Ureter (tissue), 1 donor: ENCODE measurements at regions not wholly inside any gene's neighbourhood (a gene's known extent, or its start where the extent isn't known, plus 50 kb on each side); places are given as distances from the start of the nearest gene placed in this dataset.

Experiments
- DNase-seq: peaks from one replicate; pipeline ENCODE4 v3.0.0-alpha.2; 2020; ENCODE audit warnings: low spot score
- donor health status: DM: yes; HTN: yes; CAD: no.

DNA sequence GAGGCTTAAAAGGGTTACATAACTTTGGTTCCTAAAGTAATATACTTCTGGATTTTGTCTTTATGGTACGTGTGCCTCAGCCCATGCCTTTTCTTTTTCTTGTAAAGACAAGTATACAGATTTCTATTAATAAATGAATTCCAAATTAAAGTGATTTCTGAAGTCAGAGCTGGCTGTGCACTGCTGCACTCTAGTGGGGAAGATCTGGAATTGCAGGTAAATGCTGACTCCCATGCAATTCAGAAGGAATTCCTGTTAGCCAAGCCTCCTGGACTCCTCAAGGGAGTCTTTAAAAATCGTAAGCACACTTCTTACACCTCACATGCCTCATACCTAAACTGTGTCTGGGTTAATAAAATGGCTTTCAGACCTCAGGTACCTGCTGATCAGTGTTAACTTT lies 118.4 kb upstream of the SLC7A1 start:
- no peak for DNase-seq

- no peak for DNase-seq
Measured at GRCh38 chr13:29711776-29712175, 116.3 kb upstream of the SLC7A1 start.

- DNase-seq = no peak
Measured at GRCh38 chr13:29710511-29710910, 115.0 kb upstream of the SLC7A1 start.

- DNase-seq = no peak
Measured at GRCh38 chr13:29709407-29710069, 114.0 kb upstream of the SLC7A1 start.

- no peak for DNase-seq
Measured at GRCh38 chr13:29707876-29708543, 112.5 kb upstream of the SLC7A1 start.

DNA sequence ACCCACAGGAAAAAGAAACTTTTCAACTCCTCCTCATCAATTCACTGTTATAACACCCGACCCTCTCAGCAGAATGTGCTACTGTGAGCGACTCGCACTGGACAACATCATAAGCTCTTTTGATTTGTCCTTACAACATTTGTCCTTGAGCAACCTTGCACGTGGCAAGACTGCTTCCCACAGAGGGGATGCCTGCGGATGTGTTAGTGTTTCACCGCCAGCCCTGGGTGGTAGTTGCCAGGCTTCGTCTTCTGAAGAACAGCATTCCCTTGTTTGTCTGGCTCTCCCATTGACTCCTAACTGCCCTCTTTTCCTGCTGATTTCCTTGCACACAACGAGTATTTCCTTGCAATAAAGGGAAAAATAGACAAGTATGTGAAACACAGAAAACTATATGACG lies 111.4 kb upstream of the SLC7A1 start:
- no peak for DNase-seq

DNA sequence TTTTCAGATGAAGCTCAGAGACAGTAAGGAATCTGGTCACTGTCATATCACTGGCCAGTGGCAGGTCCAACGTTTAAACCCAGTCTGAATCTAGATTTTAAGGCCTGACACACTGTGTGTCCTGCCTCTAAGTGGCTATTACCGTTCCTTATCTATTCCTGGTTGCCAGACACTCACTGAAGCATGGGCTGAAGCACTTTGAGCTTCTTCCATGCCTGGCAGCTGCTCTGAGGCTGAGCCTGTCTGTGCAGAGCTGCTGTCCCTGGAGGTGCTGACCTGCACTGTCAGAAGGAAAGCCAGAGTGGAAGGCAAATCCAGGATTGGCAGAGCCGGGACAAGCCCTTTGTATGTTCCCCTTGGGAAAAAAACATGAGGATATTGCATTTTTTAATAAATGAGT lies 109.2 kb upstream of the SLC7A1 start:
- no peak for DNase-seq

DNA sequence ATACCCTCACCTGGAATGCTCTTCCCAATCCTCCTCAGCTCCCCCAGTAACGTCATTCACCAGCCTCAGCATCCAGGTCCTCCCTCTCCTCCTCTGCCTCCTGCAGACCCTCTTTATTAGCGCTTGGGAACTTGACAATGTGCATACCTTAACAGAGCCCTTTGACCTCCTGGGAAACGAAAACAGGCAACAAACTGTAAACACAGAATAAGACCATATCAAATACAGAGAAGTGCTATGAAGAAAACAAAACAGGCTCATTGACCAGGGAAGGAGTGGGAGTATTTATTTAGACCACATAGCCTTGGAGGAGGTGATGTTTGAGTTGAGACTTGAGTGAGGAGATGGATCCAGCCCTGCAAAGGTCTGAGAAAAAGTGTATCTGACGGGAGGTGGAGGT lies 107.9 kb upstream of the SLC7A1 start:
- DNase-seq = no peak

DNA sequence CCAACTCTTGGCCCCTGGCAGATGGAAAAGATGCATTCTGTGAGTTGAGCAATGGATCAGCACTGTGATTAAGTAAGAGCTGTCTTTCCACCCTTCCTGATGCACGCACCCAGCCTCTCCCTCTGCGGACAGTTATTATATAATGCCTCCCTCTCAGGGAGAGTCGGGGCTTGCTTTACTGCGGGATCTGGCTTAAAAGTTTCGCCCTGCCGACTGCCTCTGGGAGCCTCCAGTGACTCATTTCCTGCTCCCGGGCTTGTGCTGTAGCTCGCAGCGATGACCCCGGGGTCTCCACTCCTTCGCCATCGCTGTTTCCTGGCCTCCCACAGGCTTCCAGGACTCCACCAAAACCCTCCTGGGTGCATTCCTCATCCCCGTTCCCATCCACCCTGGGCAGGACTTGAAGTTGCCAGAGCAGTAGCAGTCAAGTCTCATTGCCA lies 107.4 kb upstream of the SLC7A1 start:
- no peak for DNase-seq

DNA sequence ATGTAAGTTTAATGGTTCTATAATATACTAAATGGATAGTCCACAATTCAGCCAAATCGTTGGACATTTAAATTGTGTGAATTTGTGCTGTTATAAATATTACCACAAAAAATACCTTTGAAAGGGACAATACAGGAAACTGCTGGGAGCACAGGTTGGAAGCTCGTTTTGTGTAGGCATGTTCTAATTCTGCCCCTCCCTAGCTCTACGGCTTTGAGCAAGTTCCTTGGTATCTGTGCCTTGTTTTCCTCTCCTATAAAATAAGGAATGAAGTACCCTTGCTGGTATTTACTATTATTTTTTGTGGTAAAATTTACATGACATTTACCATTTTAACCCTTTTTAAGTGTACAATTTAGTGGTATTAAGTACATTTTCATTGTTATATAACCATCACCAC lies 102.6 kb upstream of the SLC7A1 start:
- no peak for DNase-seq

- DNase-seq = no peak
Measured at GRCh38 chr13:29696606-29697005, 101.1 kb upstream of the SLC7A1 start.

DNA sequence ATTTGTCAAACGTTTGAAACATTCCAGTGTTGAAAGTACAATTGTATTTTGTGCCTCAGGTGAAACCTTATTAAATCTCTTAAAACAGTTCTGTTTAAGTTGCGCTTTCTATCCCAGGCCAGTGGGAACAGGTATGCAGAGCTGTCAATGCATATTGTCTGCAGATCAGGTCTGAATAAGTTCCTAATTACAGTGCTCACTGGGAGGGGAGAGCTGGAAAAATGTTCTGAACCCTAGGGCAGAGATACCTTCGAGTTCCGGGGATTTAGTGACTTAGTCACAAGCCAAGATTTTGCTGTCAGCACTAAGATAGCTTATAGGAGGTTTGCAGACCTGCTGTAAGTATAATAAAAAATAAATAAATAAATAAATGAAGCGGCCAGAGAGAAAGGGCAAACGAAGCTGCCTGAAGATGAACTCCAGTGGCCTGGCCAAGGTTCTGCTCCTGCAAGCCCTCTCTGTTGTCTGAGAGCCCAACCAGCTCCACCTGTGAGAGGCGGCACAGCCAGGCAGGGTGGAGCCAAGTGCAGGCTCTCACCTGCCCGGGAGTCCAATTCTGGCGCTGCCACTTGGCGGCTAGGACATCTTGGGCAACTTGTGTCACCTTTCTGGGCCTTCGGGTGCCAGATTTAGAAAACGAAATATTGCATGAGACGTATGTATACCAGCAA lies 97.9 kb upstream of the SLC7A1 start:
- DNase-seq = peak; percentile 62

GRCh38 chr13:29689548-29689947 lies 94.1 kb upstream of the SLC7A1 start:
- DNase-seq = no peak

GRCh38 chr13:29688193-29688592 lies 92.7 kb upstream of the SLC7A1 start:
- no peak for DNase-seq

DNA sequence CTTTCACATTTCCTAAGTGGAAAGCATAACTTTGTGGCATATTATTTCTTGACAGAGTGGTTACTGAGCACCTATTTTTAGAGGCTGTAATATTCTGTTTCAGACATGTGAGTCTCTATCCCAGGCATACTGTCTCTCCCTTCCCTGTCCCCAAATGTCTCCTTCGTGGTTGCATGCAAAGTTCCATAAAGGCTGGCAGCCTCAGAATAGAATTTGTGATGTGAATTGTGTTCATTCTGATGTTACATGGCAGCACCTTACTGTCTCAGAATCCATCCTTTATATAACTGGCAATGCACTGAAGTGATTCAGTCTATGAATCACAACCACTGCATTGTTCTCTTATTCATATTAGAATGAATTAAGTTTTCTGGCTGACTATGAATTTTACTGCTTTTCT lies 89.0 kb upstream of the SLC7A1 start:
- DNase-seq = no peak

DNA sequence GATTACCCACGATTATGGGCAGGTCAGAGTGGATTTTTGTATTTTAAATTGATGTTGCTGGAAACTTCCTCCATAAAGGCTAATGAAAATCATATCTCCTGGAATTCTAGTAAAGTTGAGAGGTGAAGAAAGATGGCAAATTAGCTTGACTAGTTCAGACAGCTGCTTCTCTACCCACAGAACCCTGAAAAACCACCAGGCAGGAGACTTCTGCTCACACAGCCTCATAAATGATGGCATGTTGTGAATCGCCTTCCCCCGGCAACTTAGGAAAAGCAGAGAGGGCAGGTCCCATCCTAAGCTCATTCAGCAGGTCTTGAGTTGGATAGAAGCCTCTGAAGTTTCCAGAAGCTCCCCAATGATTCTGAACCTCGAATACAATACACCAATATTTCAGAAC lies 87.6 kb upstream of the SLC7A1 start:
- DNase-seq = no peak

- no peak for DNase-seq
Measured at GRCh38 chr13:29681864-29682263, 86.4 kb upstream of the SLC7A1 start.

DNA sequence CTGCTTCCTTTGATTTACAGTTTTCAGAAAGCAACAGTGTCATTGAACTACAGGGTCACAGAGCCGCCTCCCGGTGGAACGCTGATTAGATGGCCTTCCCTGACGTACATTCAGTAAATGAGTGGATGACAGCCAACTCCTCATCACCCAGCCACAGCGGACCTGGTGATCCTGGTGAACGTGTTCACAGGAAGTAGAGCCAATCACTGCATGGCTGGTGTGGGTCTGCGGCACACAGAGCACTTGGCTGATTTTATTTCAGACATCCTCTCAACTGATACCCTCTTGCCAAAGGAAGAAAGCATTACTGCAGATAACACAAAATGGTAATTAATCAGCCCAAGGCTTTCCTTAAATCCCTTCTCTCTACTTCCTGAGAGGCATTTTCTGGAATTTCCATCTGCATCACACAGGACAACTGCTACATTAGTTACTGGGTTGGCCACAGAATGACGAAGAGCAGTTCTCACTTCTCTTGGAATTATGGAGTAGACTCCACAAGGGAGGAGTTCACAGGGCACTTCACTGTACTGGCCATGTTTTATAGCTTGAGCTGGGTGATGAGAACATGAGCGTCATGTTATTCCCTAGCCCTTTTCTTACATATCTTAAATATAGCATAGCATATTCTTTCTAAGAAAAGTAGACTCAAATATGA lies 84.0 kb upstream of the SLC7A1 start:
- no peak for DNase-seq

DNA sequence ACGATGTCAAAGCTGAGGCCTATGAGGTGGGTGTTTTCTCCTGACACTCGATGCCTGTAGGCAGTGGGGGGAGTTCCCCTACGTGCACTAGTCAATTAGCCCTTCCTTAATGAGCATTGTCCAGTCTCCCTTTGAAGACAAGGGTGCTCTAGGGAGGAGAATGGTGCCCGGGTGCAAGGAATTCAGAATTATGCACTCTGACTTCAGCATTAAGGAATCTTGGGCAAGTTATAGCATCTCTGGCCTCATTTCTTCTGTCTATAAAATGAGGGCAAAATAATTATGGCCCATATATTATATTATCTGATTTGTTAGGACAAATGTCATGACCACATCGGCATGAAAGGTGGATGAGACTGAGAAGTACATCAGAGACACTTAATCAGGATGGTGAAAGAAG lies 82.1 kb upstream of the SLC7A1 start:
- DNase-seq = no peak

GRCh38 chr13:29676941-29677452 lies 81.5 kb upstream of the SLC7A1 start:
- DNase-seq = peak; percentile 62

- no peak for DNase-seq
Measured at GRCh38 chr13:29676535-29676934, 81.0 kb upstream of the SLC7A1 start.

- no peak for DNase-seq
Measured at GRCh38 chr13:29674532-29674931, 79.0 kb upstream of the SLC7A1 start.
